Lower leg skin (tissue), 3 donors: ENCODE measurements at regions not wholly inside any gene's neighbourhood (a gene's known extent, or its start where the extent isn't known, plus 50 kb on each side); places are given as distances from the start of the nearest gene placed in this dataset.

Experiments
- CTCF ChIP-seq, 3 donors: fragments of 450-650 bp; IDR thresholded peaks; one replicate each; pipeline ENCODE4 v1.5.1; 2016; ENCODE audit warnings: antibody characterized with exemption in 3 of 3, mild to moderate bottlenecking in 3 of 3, moderate library complexity in 2 of 3
- POLR2A ChIP-seq, 2 donors: fragments of 450-650 bp; IDR thresholded peaks; one replicate each; pipeline ENCODE4 v1.6.1; 2016 to 2017; ENCODE audit warnings: antibody characterized with exemption in 2 of 2, mild to moderate bottlenecking in 1 of 2, moderate library complexity in 1 of 2

- TF ChIP-seq CTCF (IDR thresholded peaks at IDR 0.05) = no peak
- TF ChIP-seq POLR2A (IDR thresholded peaks at IDR 0.05) = no peak
Measured at GRCh38 chrX:138938003-138938402, 226.5 kb upstream of the FGF13 start.
